ENCODE measurements at regions not wholly inside any gene's neighbourhood (a gene's known extent, or its start where the extent isn't known, plus 50 kb on each side); places are given as distances from the start of the nearest gene placed in this dataset.

GRCh38 chr18:46239998-46240397 is 135.8 kb downstream of the HAUS1 start:
- TF ChIP-seq EZH2 (IDR thresholded peaks at IDR 0.05; ENCODE audit: insufficient read depth, poor library complexity, severe bottlenecking) (no peak), EZH2phosphoT487 (IDR thresholded peaks at IDR 0.05; ENCODE audit: insufficient read depth, low read depth) (no peak)
